GM21381 (cell line): ENCODE measurements at regions not wholly inside any gene's neighbourhood (a gene's known extent, or its start where the extent isn't known, plus 50 kb on each side); places are given as distances from the start of the nearest gene placed in this dataset.
"Not testable (repeated sequence)": the region's sequence is repeated elsewhere in the genome, so short reads cannot be mapped to it uniquely, and the experiment has no call there.

ENCODE experiments used
- ATAC-seq: cut with Tn5 transposase; IDR thresholded peaks from one replicate; pipeline ENCODE4 v1.9.1; 2021; ENCODE audit warnings: mild to moderate bottlenecking, moderate library complexity; ENCODE audit not compliant: unreplicated experiment

DNA sequence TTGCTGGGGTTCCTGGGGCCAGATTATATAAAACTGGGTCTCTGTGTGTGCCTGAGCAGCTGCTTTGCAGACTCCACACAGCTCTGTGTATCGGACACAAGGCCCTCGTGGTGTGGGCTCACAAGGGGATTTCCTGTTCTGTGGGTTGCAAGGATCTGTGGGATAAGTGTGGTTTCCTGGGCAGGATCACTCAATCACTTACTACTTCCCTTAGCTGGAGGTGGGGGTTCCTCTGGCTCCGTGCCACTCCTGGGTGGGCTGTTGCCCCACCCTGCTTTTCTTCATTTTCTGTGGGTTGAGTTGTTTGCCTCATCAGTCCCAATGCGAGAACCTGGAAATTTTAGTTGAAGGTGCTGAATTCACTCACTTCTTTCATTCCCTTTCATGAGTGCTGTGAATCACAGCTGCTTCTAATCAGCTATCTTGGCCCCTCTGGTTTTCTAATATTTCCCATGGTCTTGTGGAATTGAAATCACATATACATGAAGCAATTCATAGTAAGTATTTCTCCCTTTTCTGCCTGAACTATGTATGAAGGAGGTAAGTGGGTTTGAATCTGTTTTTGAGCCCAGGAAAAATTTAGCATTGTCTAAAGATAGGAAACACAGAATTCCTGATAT, 196.3 kb downstream of the DCDC2C start:
- no peak for ATAC-seq

DNA sequence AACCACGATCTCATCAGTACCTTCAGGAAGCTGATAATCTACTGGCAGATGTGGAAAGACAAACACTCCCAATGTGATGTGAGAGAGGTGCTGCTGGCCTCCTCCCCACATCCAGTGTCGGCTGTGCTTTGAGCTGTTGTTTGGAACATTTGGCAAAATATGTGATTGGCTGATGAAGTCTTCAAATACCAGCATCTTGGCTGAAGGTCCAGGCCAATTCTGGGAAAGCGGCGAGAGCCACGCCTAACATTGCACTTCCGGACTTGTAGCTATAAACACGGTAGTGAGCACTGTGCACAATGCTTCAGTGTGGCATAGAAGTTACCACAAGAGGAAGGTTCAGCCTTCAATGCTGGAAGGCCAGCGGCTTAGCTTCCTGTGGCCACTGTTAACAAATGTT, 198.8 kb downstream of the DCDC2C start:
- ATAC-seq, result no peak

GRCh38 chr2:3904061-3904460, 200.7 kb downstream of the DCDC2C start:
- no peak for ATAC-seq

- ATAC-seq, result not testable (repeated sequence)
These were observed 205.1 kb downstream of the DCDC2C start for GRCh38 chr2:3908498-3908897.

DNA sequence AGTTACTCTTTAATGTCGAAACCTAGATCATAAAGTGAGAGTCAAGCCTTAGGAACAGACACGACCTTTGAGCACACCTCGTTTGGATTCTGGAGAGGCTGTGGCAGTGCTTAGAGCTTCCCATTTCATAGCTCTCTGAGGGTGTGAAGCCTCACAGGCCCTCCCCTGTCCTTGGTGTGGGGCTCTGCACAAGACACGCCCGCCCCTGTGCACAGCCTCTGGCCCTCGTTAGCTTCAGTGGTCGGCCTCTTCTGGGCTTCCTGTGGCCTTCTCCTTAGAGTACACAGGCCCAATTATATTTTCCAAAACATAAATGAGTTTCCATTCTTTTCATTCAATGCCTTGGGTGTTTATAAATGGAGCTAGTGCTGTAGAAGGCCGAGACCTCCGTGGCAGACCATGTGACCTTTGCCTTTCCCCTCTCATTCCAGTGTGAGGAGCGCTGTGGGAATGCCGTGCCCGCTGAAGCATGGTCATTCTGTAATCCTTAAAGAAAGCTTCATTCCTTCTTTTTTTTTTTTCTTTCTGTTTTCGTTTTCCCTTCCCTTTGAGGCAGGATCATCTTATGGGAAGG, 208.6 kb downstream of the DCDC2C start:
- no peak for ATAC-seq

GRCh38 chr2:3913166-3913565, 209.8 kb downstream of the DCDC2C start:
- ATAC-seq, result no peak

- no peak for ATAC-seq
These were observed 210.9 kb downstream of the DCDC2C start for GRCh38 chr2:3914241-3914640.

DNA sequence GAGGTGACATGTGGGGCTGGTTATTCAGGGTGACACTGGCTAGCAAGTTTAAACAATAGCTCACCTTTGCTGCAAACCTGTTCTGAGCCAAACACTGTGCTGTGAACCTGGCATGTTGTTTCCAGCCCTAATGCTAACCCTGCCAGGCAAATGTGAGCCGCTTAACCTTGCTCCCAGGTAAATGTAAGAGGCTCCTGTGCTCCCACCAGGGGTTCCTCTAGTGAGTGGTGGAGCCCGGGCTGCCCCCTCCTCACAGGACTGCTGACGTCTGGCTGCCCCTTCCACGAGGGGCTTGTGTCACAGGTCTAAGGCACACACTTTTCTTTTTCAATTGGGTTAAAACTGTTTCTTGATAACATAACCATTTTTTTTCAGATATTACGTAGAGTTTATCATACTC, 223.7 kb downstream of the DCDC2C start:
- ATAC-seq, result no peak

DNA sequence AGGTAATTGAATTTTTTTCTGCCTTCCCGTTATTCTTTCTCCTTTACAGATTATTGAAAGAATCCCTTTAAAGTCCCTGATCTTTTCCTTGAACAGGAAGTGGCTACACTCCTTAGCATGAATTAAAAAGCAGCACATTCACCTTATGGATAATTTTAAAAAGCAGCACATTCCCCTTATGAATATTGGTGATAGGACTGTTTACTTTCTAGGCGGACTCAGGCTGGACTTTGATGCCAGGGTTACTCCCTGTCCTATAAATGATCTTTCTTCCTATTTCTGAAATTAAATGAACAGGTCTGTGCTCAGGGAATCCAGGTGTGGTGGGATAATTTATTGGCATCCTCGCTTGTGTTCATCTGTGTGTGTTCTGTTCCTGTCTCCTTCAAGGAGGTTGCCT, 226.0 kb downstream of the DCDC2C start:
- ATAC-seq, result no peak

DNA sequence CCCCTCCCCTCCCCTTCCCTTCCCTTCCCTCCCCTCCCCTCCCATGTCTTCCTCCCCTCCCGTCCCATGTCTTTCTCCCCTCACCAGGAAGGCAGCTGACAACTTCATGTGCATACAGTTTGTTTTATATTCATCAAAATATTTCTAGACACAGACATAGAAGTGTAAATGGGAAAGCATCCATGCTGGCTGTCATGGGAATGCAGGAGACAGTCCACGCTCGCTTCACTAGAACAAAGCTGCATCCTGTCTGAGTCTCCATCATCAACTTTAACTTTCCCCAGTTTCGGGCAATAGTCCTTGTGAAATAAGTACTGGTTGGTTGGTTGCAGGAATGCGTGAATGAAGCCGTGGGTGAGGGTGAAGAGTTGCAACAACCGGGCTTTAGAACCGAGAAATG, 226.9 kb downstream of the DCDC2C start:
- ATAC-seq, result no peak

- no peak for ATAC-seq
These were observed 237.3 kb downstream of the DCDC2C start for GRCh38 chr2:3940661-3941060.

- ATAC-seq, result no peak
These were observed 239.5 kb downstream of the DCDC2C start for GRCh38 chr2:3942841-3943240.

DNA sequence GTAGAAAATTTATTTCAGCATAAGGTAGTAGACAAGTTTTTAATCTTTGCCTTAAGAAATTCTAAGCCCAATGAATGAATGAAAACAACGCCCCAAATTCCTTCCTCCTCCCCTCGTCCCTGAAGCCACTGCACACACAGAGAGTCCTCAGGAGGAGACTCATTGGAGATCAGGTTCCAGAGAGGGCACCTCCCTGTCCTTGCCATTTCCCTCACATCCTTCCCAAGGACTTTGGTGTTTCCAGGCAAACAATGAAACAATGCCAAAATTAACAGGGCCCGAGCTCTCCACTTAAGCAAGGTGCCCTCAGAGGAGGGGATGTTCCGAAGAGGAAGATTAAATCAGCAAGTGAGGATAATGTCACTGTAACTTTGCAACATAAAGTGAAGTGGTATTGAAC, 240.7 kb downstream of the DCDC2C start:
- ATAC-seq, result no peak

GRCh38 chr2:3944841-3945240, 241.5 kb downstream of the DCDC2C start:
- no peak for ATAC-seq

DNA sequence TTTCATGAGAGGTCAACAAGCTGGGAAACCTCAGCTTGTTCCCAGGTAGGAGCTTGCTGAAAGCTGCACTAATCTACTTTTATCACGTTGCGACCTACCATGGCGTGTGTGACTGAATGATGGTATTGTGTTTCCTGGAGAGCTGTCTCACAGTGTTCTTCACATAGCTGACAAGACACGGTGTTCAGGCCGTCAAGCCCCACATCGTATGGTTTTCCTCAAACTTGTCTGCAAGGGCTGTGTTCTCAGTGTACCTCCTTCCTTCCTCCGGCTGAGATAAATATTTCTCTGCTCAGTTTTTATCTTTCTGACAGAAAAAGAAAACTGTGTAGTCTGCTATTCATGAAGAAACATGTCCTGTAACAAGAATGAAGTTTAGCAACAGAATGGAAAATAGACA, 244.8 kb downstream of the DCDC2C start:
- ATAC-seq, result no peak

- no peak for ATAC-seq
These were observed 248.0 kb downstream of the DCDC2C start for GRCh38 chr2:3951131-3951954.

GRCh38 chr2:3952866-3953516, 249.6 kb downstream of the DCDC2C start:
- no peak for ATAC-seq

DNA sequence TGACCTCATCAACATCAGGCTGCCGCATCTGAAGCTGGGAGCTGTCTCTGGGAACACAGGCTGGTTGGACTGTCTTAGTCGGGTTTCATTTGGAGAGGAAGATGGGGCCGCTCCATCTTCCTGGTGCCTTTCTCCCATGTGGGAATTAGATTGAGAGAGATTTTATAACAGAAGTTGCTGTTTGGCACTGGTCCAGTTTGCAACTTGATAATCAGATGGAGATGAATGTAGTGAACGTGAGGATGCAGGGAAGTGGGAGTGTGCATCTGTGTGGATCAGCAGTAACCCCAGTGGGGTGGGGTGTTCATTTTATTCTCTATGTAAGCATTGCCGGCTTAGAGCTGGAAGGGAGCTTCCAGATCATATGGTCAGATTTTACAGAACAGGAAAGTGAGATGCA, 250.9 kb downstream of the DCDC2C start:
- ATAC-seq, result no peak

- no peak for ATAC-seq
These were observed 253.0 kb downstream of the DCDC2C start for GRCh38 chr2:3956406-3956805.

DNA sequence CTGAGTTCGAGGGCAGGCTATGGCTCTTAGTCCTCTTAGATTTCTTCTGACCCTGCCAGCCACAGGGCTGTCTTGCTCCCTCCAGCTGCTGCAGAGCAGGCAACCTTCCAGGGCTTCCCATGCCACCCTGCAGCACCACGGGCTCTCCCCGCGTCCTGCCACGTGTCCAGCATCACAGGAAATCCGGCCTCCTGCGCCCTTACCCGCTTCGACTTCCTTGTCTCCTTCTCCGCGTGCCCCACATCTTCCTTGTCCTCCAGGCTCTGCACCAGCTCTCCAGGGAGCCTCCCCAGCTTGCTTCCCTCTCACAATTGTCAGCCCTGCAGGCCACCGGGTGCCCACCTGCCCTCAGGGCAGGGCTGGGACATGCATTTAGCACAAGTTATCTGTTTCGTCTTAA, 253.5 kb downstream of the DCDC2C start:
- no peak for ATAC-seq

DNA sequence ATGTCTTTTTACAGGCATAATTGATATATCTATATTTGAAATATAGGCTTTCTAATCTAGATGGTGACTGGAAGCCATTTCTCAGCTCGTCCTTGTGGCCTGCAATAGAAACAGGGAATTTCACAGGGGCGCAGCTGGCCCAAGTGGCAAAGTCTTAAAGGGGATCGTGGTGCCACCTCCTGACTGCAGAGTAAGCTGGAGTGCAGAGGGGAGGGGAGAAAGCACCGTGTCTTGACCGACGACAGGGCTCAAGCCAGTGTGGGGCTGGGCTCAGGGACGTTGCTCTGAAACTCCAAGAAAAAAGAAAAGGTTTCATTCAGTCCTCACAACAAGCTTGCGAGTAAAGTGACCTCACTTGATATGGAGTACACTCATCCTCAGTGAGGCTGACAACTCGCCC, 255.1 kb downstream of the DCDC2C start:
- ATAC-seq, result no peak

DNA sequence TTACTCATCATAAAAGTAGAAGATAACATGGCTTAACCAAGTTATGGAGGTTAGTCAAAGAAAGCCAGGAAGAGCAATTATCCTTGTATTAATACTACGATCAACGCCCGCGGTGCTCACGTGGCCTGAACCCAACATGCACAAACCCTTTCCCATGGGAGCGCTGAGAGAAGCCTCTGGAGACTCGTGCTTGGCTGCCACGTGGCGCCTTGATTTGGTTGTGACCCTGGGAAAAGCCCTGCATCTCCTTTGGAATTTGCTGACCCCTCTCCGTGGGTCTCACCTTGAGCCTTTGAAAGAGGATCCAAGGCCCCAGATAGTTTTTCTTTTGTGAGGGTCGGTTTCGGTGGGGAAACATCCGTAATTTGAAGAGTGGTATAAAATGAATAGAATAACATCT, 255.6 kb downstream of the DCDC2C start:
- no peak for ATAC-seq
